PC-3 (cell line): ENCODE measurements at regions not wholly inside any gene's neighbourhood (a gene's known extent, or its start where the extent isn't known, plus 50 kb on each side); places are given as distances from the start of the nearest gene placed in this dataset.

Source experiments
- ATAC-seq: fragments of 200-7000 bp; cut with Tn5 transposase; 2 replicates; pipeline ENCODE4 v1.9.1; 2020; ENCODE audit warnings: mild to moderate bottlenecking, moderate library complexity
- BruUV-seq: library from RNA; stranded (reverse); fragments of 400-500 nt; replicated peaks from 2 replicates; lab custom pipeline; 2021; lab: Mats Ljungman, UMichigan
- CTCF ChIA-PET: fragments of 300-600 bp; sonication (Branson Sonifier 250); formaldehyde crosslinking; loops from one replicate; lab custom pipeline; 2022; ENCODE audit warnings: antibody characterized with exemption; lab: Charles Lee
- POLR2A ChIA-PET: fragments of 300-600 bp; sonication (Branson Sonifier 250); formaldehyde crosslinking; loops from one replicate; lab custom pipeline; 2022; ENCODE audit warnings: antibody characterized with exemption; ENCODE audit not compliant: unreplicated experiment; lab: Charles Lee
- DNase-seq: peaks from one replicate; pipeline ENCODE4 v3.0.0-alpha.2; 2015
- H2AFZ ChIP-seq: fragments of 300-600 bp; sonication (generic); 2 replicates; pipeline ENCODE4 v1.6.0; 2016; ENCODE audit warnings: antibody characterized with exemption, low read length
- H3F3A ChIP-seq: fragments of 300-600 bp; sonication (generic); one replicate; pipeline ENCODE4 v1.6.0; 2017; ENCODE audit warnings: antibody characterized with exemption, low read length, control low read depth, mild to moderate bottlenecking; ENCODE audit not compliant: unreplicated experiment
- H3K27ac ChIP-seq: fragments of 300-600 bp; sonication (generic); 2 replicates; pipeline ENCODE4 v1.5.1; 2016; ENCODE audit warnings: mild to moderate bottlenecking, low read length
- H3K27me3 ChIP-seq: fragments of 300-600 bp; sonication (generic); 2 replicates; pipeline ENCODE4 v1.6.1; 2016; ENCODE audit warnings: low read length, mixed read lengths
- H3K36me3 ChIP-seq: fragments of 300-600 bp; sonication (generic); 2 replicates; pipeline ENCODE4 v1.6.1; 2016; ENCODE audit warnings: low read depth, mixed run types, low read length, mixed read lengths
- H3K4me1 ChIP-seq: fragments of 300-600 bp; sonication (generic); 2 replicates; pipeline ENCODE4 v1.5.1; 2016; ENCODE audit warnings: low read length; ENCODE audit not compliant: insufficient read depth
- H3K4me2 ChIP-seq: fragments of 300-600 bp; sonication (generic); 2 replicates; pipeline ENCODE4 v1.6.0; 2016; ENCODE audit warnings: low read length
- H3K4me3 ChIP-seq: fragments of 300-600 bp; sonication (generic); 2 replicates; pipeline ENCODE4 v1.5.1; 2016; ENCODE audit warnings: mild to moderate bottlenecking, low read length, mixed read lengths
- H3K79me2 ChIP-seq: fragments of 300-600 bp; sonication (generic); 2 replicates; pipeline ENCODE4 v1.6.1; 2017; ENCODE audit warnings: low read length, mixed read lengths
- H3K9ac ChIP-seq: fragments of 300-600 bp; sonication (generic); 2 replicates; pipeline ENCODE4 v1.6.0; 2016; ENCODE audit warnings: mild to moderate bottlenecking, low read length
- H3K9me2 ChIP-seq: fragments of 300-600 bp; sonication (generic); replicated peaks from 2 replicates; pipeline ENCODE4 v1.6.1; 2016; ENCODE audit warnings: mixed run types, low read length, mixed read lengths
- H3K9me3 ChIP-seq: fragments of 300-600 bp; sonication (generic); 2 replicates; pipeline ENCODE4 v1.6.1; 2016; ENCODE audit warnings: low read length, mixed read lengths
- H4K20me1 ChIP-seq: fragments of 300-600 bp; sonication (generic); 2 replicates; pipeline ENCODE4 v1.6.1; 2016; ENCODE audit warnings: low read length, mixed read lengths
- CTCF ChIP-seq: fragments of 300-600 bp; sonication (generic); conservative IDR thresholded peaks from 2 replicates; pipeline ENCODE4 v1.5.1; 2017; ENCODE audit warnings: antibody characterized with exemption, low read depth, mild to moderate bottlenecking, low read length
- EZH2 ChIP-seq: fragments of 300-600 bp; sonication (generic); IDR thresholded peaks from one replicate; pipeline ENCODE4 v1.6.1; 2017; ENCODE audit warnings: antibody characterized with exemption, mild to moderate bottlenecking, low read length; ENCODE audit not compliant: unreplicated experiment
- EZH2phosphoT487 ChIP-seq: fragments of 300-600 bp; sonication (generic); IDR thresholded peaks from 2 replicates; pipeline ENCODE4 v1.6.1; 2018; ENCODE audit warnings: mild to moderate bottlenecking, antibody characterized with exemption, low read length, borderline replicate concordance
- intact Hi-C: fragments of 100-400 bp; cut with micrococcal nuclease; formaldehyde crosslinking; loops from 2 replicates; pipeline ENCODE4 v1.9.0; 2023

DNA sequence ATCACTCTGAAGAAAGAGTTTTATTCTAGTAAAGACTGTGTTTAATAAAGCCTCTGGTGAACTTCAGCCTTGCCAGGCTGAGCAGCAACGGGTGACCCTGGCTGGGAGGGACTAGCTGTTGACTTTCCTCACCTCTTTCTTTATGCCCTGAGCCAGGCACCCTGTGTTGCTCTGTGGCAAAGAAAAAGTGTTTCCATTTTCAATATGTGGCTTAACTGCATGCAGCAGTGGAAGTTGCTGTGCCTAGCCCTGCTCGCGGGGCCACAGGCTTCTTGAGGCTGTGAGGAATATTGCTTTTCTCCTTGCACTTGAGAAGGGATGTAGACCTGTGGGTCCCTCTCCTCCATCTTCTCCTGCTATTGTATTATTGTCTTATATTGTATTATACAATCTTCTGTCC is 67.0 kb downstream of the CXCL12 start:
- no peaks in the 10 kb centered on the region for H3F3A ChIP-seq
- no peak overlapping the region for H3K4me3 ChIP-seq
- DNase-seq (no peak), ATAC-seq (no peak)
- TF ChIP-seq CTCF (no peak), EZH2 (no peak), EZH2phosphoT487 (no peak)
- no peaks in the 10 kb centered on the region for H3K27me3 ChIP-seq
- H2AFZ ChIP-seq, result no peak overlapping the region
- no peaks in the 10 kb centered on the region for H3K9me3 ChIP-seq
- H3K27ac ChIP-seq, result no peak overlapping the region
- no peaks in the 10 kb centered on the region for H3K36me3 ChIP-seq
- H4K20me1 ChIP-seq, result no peaks in the 10 kb centered on the region
- BruUV-seq, result no TSS peak
- H3K9ac ChIP-seq, result no peak overlapping the region
- intact Hi-C loops, result no loop called here
- H3K79me2 ChIP-seq, result no peaks in the 10 kb centered on the region
- no peaks in the 10 kb centered on the region for H3K9me2 ChIP-seq
- CTCF ChIA-PET, result no interaction called here
- POLR2A ChIA-PET, result no interaction called here
- H3K4me1 ChIP-seq, result no peaks in the 10 kb centered on the region
- no peak overlapping the region for H3K4me2 ChIP-seq

DNA sequence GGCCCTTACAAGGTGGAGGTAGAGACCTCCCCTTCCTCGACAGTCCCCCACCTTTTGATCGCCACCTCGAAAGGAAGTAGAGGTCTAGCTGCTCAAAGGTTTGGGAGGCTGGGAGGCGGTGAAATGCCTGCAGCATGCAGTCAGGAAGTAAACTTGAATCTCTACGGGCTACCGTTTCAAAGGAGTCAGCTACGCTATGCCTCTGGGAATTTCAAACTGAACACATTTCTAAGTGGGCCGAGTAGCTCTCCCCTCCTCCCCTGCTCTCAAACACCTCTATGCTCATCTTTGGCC is 68.0 kb downstream of the CXCL12 start:
- Histone ChIP-seq H3K79me2 (no peaks in the 10 kb centered on the region), H4K20me1 (no peaks in the 10 kb centered on the region), H2AFZ (no peak overlapping the region), H3K27me3 (peaks cover 3% of the 10 kb centered on the region; the same call in 1 of the 2 replicates), H3F3A (no peaks in the 10 kb centered on the region), H3K4me1 (no peaks in the 10 kb centered on the region), H3K9ac (no peak overlapping the region), H3K9me2 (no peaks in the 10 kb centered on the region), H3K4me3 (no peak overlapping the region), H3K9me3 (no peaks in the 10 kb centered on the region), H3K36me3 (no peaks in the 10 kb centered on the region), H3K27ac (no peak overlapping the region), H3K4me2 (no peak overlapping the region)
- ATAC-seq (no peak), DNase-seq (no peak)
- POLR2A ChIA-PET, result no interaction called here
- intact Hi-C loops, result no loop called here
- no peak for TF ChIP-seq EZH2phosphoT487
- TF ChIP-seq EZH2, result no peak
- no peak for TF ChIP-seq CTCF
- no TSS peak for BruUV-seq
- CTCF ChIA-PET, result no interaction called here

DNA sequence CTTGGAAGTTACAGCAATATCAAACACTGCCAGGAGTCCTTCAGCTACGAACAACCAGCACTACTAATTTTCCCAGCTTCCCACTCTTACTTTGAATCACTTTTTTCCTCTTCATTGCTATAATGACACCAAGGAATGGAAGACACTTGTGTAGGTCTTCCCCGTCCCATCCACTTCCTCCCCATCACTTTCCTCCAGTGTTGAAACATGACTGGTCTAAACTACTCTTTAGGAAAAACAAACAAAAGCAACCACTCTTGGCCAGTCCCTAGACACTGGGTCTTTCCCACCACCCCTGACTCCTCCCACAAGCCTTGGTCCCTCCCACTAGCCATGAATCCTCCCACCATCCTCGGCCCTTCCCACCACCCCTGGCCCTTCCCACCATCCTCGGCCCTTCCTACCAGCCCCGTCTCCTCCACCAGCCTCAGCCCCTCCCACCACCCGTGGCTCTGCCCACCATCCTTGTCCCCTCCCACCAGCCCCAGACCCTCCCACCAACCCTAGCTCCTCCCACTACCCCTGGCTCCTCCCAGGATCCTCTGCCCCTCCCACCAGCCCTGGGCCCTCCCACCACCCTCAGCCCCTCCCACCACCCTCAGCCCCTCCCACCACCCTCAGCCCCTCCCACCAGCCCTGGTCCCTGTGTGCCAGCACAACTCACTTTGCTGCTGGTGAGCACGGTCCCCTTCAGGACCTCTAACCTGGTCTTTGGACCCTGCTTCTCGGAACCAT is 68.5 kb downstream of the CXCL12 start:
- H3F3A ChIP-seq, result no peaks in the 10 kb centered on the region
- no peak overlapping the region for H3K4me2 ChIP-seq
- BruUV-seq, result no TSS peak
- no peak overlapping the region for H3K4me3 ChIP-seq
- H3K4me1 ChIP-seq, result no peaks in the 10 kb centered on the region
- ATAC-seq (no peak), DNase-seq (no peak)
- no peak overlapping the region for H3K27ac ChIP-seq
- H3K9me2 ChIP-seq, result no peaks in the 10 kb centered on the region
- H4K20me1 ChIP-seq, result no peaks in the 10 kb centered on the region
- no peak for TF ChIP-seq EZH2phosphoT487
- no peak for TF ChIP-seq EZH2
- TF ChIP-seq CTCF, result no peak
- CTCF ChIA-PET, result no interaction called here
- H3K9me3 ChIP-seq, result no peaks in the 10 kb centered on the region
- H3K9ac ChIP-seq, result no peak overlapping the region
- H2AFZ ChIP-seq, result no peak overlapping the region
- peaks cover 6% of the 10 kb centered on the region; the same call in 1 of the 2 replicates for H3K27me3 ChIP-seq
- POLR2A ChIA-PET, result no interaction called here
- no peaks in the 10 kb centered on the region for H3K36me3 ChIP-seq
- no peaks in the 10 kb centered on the region for H3K79me2 ChIP-seq
- intact Hi-C loops, result no loop called here
